ENCODE measurements at regions not wholly inside any gene's neighbourhood (a gene's known extent, or its start where the extent isn't known, plus 50 kb on each side); places are given as distances from the start of the nearest gene placed in this dataset.

DNA sequence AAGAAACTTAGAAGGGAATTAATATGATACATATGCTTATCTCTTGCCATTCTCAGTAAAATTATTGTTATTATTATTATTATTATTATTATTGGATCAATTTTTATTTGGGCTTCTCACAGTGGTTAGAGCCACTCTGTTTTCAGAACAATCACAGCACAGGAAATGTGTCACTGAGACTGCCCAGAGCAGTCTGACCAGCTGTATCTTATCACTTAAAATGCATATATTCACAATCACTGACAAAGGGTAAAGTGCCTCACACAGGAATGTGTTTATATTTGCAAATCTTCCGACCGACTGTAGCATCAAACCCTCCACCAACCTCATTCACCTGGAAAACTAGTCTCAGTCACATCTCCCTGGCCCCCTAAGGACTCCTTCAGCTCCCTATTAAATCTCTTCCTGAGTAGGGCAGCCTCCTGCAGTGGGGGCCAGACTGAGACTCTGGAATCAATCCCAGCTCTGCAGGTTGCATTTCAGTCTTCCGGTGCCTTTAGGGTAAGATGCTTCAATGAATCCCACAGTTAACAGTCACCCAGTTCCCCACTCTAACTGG lies 738.3 kb upstream of the SLITRK5 start:
- TF ChIP-seq, protein P1, sequence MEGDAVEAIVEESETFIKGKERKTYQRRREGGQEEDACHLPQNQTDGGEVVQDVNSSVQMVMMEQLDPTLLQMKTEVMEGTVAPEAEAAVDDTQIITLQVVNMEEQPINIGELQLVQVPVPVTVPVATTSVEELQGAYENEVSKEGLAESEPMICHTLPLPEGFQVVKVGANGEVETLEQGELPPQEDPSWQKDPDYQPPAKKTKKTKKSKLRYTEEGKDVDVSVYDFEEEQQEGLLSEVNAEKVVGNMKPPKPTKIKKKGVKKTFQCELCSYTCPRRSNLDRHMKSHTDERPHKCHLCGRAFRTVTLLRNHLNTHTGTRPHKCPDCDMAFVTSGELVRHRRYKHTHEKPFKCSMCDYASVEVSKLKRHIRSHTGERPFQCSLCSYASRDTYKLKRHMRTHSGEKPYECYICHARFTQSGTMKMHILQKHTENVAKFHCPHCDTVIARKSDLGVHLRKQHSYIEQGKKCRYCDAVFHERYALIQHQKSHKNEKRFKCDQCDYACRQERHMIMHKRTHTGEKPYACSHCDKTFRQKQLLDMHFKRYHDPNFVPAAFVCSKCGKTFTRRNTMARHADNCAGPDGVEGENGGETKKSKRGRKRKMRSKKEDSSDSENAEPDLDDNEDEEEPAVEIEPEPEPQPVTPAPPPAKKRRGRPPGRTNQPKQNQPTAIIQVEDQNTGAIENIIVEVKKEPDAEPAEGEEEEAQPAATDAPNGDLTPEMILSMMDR (IDR thresholded peaks at IDR 0.05), result no peak
- TF ChIP-seq EP300 (IDR thresholded peaks at IDR 0.05), result no peak
- no peak for TF ChIP-seq POLR2A (IDR thresholded peaks at IDR 0.05)

Measured in ovary (tissue), 3 donors.